ENCODE measurements at regions not wholly inside any gene's neighbourhood (a gene's known extent, or its start where the extent isn't known, plus 50 kb on each side); places are given as distances from the start of the nearest gene placed in this dataset.
A peak's percentile ranks its signal among the peaks of the same experiment; 100 is the strongest.

DNA sequence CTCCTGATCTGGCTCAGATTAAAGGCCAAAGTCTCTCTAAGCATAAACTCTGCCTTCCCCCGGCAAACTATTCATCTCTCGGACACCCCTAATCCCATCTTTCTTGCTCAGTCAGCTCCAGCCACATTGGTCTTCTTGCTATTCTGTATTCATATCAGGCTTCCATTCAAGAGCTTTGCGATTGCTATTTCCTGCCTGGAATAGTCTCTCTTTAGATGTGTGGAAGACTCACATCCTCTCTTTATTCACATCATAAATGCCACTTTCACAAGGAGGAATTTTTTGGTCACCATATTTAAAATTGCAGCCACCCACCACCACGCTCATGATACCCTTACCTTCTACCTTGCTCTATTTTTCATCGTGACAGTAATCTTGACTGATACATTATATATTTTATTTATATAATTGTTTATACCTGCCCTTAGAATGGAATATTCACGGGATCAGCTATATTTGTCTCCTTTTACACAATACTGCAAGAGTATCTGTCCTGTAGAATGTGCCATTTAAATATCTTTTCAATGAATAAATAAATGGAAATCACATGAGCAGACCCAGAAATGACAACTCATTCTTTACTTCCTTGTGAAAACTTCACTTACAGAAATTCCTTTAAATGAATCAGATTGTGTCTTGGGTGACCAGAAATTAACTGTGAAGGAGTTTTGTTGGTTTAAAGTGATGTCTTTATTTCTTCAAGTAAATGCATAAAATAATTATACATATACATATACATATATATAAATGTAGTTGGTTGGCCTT lies 780.6 kb upstream of the FLRT2 start:
- H2AFZ ChIP-seq (ENCODE audit: low read depth, low read length) = peak overlapping the region; percentile 34
- no peak overlapping the region for H3K4me3 ChIP-seq (replicated peaks in 1 of 3; ENCODE audit: insufficient read depth in 1 of 3, low read depth in 1 of 3, low read length in 3 of 3)
- H3K27ac ChIP-seq (ENCODE audit: insufficient read depth, low read depth, low read length) = peak overlapping the region; percentile 15
- intact Hi-C loops (cut with micrococcal nuclease) (loop anchor here (2.0 kb wide), 1 partner anchor 779 kb away; no protein-coding TSS in a partner anchor), dilution Hi-C loops (cut with MboI; ENCODE audit: extremely low pct_ligation_motif_present, low sequenced_read_pairs) (no loop called here)
- FAIRE-seq = peak; percentile 79
- H3K4me1 ChIP-seq (ENCODE audit: control insufficient read depth, extremely low read depth, insufficient read depth, low read length) = peaks cover 13% of the 10 kb centered on the region
- peak; percentile 52 for DNase-seq (ENCODE audit: low read depth, low spot score)
- TF ChIP-seq FOS (IDR thresholded peaks at IDR 0.05; ENCODE audit: borderline replicate concordance, insufficient read depth, low read length) = peak; percentile 29
- TF ChIP-seq, protein P1, sequence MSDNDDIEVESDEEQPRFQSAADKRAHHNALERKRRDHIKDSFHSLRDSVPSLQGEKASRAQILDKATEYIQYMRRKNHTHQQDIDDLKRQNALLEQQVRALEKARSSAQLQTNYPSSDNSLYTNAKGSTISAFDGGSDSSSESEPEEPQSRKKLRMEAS (IDR thresholded peaks at IDR 0.05; ENCODE audit: insufficient read depth, insufficient read length) = no peak
- H3K36me3 ChIP-seq (ENCODE audit: control insufficient read depth in 2 of 2, extremely low read depth in 1 of 2, insufficient read depth in 2 of 2, low read length in 2 of 2) = no peaks in the 10 kb centered on the region
- H3K27me3 ChIP-seq (ENCODE audit: control insufficient read depth in 2 of 2, insufficient read depth in 2 of 2, low read length in 2 of 2) = no peaks in the 10 kb centered on the region
- no TSS peak for BruUV-seq (replicated peaks)
- H4K20me1 ChIP-seq (replicated peaks; ENCODE audit: control insufficient read depth, extremely low read depth, insufficient read depth, low read length) = no peaks in the 10 kb centered on the region
- H3K4me2 ChIP-seq (ENCODE audit: insufficient read depth, low read length) = peak overlapping the region; percentile 37
- H3K9ac ChIP-seq (replicated peaks; ENCODE audit: extremely low read depth, insufficient read depth, low read length) = no peak overlapping the region
- H3K9me1 ChIP-seq (replicated peaks; ENCODE audit: control insufficient read depth, extremely low read depth, insufficient read depth, low read length) = no peaks in the 10 kb centered on the region
- ChIA-PET POLR2A (interaction anchor here (0.7 kb wide), 1 partner anchor 35 kb away, joined by 4 read pairs; no protein-coding TSS in a partner anchor), CTCF (interaction anchor here (0.7 to 1.2 kb wide), 5 partner anchors 16 to 702 kb away, joined by 3 to 4 read pairs (median 3); no protein-coding TSS in a partner anchor)
- no peaks in the 10 kb centered on the region for H3K9me3 ChIP-seq (replicated peaks; ENCODE audit: control insufficient read depth, insufficient read depth, low read length)
- no peaks in the 10 kb centered on the region for H3K79me2 ChIP-seq (ENCODE audit: control insufficient read depth, insufficient read depth, low read length)

DNA sequence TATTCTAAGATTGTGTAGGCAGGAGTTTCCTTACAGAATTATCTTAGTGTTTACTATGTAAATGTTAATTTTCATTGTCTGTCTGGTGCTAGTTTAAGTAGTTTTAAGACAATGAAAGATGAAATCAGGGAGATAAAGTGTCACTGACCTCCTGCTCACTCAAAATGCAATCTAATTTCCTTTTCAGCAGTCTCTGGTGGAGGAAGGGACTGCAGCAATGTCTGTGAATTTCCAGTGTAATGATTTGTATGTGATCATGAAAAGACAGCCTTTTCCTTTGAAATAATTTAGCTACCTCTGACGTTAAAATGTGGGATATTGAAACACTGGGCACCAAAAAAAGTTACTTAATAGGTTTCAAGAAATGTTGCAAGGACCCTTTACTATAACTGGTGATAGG lies 779.7 kb upstream of the FLRT2 start:
- no peak overlapping the region for H3K27ac ChIP-seq (ENCODE audit: insufficient read depth, low read depth, low read length)
- FAIRE-seq = peak; percentile 48
- peak overlapping the region; percentile 77 for H2AFZ ChIP-seq (ENCODE audit: low read depth, low read length)
- H3K4me3 ChIP-seq (replicated peaks in 1 of 3; ENCODE audit: insufficient read depth in 1 of 3, low read depth in 1 of 3, low read length in 3 of 3) = no peak overlapping the region
- BruUV-seq (replicated peaks) = no TSS peak
- TF ChIP-seq, protein P2, sequence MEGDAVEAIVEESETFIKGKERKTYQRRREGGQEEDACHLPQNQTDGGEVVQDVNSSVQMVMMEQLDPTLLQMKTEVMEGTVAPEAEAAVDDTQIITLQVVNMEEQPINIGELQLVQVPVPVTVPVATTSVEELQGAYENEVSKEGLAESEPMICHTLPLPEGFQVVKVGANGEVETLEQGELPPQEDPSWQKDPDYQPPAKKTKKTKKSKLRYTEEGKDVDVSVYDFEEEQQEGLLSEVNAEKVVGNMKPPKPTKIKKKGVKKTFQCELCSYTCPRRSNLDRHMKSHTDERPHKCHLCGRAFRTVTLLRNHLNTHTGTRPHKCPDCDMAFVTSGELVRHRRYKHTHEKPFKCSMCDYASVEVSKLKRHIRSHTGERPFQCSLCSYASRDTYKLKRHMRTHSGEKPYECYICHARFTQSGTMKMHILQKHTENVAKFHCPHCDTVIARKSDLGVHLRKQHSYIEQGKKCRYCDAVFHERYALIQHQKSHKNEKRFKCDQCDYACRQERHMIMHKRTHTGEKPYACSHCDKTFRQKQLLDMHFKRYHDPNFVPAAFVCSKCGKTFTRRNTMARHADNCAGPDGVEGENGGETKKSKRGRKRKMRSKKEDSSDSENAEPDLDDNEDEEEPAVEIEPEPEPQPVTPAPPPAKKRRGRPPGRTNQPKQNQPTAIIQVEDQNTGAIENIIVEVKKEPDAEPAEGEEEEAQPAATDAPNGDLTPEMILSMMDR (IDR thresholded peaks at IDR 0.05; ENCODE audit: extremely low read depth in 1 of 2, insufficient read depth in 1 of 2, low read depth in 1 of 2, low read length in 2 of 2) = no peak
- peak; percentile 50 for TF ChIP-seq GATA2 (IDR thresholded peaks at IDR 0.05; ENCODE audit: insufficient read depth, insufficient read length, low read depth, low read length)
- no peak overlapping the region for H3K9ac ChIP-seq (replicated peaks; ENCODE audit: extremely low read depth, insufficient read depth, low read length)
- POLR2A ChIA-PET = no interaction called here
- dilution Hi-C loops (cut with MboI; ENCODE audit: extremely low pct_ligation_motif_present, low sequenced_read_pairs) (no loop called here), intact Hi-C loops (cut with micrococcal nuclease) (no loop called here)
- no peaks in the 10 kb centered on the region for H3K9me1 ChIP-seq (replicated peaks; ENCODE audit: control insufficient read depth, extremely low read depth, insufficient read depth, low read length)
- CTCF ChIA-PET = interaction anchor here (1.2 kb wide), 1 partner anchor 12 kb away, joined by 6 read pairs; no protein-coding TSS in a partner anchor
- no peaks in the 10 kb centered on the region for H3K79me2 ChIP-seq (ENCODE audit: control insufficient read depth, insufficient read depth, low read length)
- peaks cover 13% of the 10 kb centered on the region for H3K4me1 ChIP-seq (ENCODE audit: control insufficient read depth, extremely low read depth, insufficient read depth, low read length)
- H3K36me3 ChIP-seq (ENCODE audit: control insufficient read depth in 2 of 2, extremely low read depth in 1 of 2, insufficient read depth in 2 of 2, low read length in 2 of 2) = no peaks in the 10 kb centered on the region
- H3K27me3 ChIP-seq (ENCODE audit: control insufficient read depth in 2 of 2, insufficient read depth in 2 of 2, low read length in 2 of 2) = no peaks in the 10 kb centered on the region
- H4K20me1 ChIP-seq (replicated peaks; ENCODE audit: control insufficient read depth, extremely low read depth, insufficient read depth, low read length) = no peaks in the 10 kb centered on the region
- H3K4me2 ChIP-seq (ENCODE audit: insufficient read depth, low read length) = peak overlapping the region; percentile 48
- H3K9me3 ChIP-seq (replicated peaks; ENCODE audit: control insufficient read depth, insufficient read depth, low read length) = no peaks in the 10 kb centered on the region
- peak; percentile 52 for DNase-seq (ENCODE audit: low read depth, low spot score)
